GM12872 (cell line): ENCODE measurements at regions not wholly inside any gene's neighbourhood (a gene's known extent, or its start where the extent isn't known, plus 50 kb on each side); places are given as distances from the start of the nearest gene placed in this dataset.

Experiments used
- CTCF ChIP-seq: IDR thresholded peaks from 3 replicates; pipeline ENCODE4 v1.5.1; 2011; ENCODE audit warnings: low read depth, mild to moderate bottlenecking, low read length, moderate library complexity; ENCODE audit not compliant: insufficient read depth

- TF ChIP-seq CTCF: no peak
Observed at GRCh38 chr9:117649126-117649525, 55.1 kb upstream of the TLR4 start.

- no peak for TF ChIP-seq CTCF
Observed at GRCh38 chr9:117644932-117645636, 59.1 kb upstream of the TLR4 start.

GRCh38 chr9:117644133-117644931, 59.9 kb upstream of the TLR4 start:
- TF ChIP-seq CTCF: peak; percentile 94

- no peak for TF ChIP-seq CTCF
Observed at GRCh38 chr9:117643288-117643654, 60.9 kb upstream of the TLR4 start.

- no peak for TF ChIP-seq CTCF
Observed at GRCh38 chr9:117636681-117637080, 67.5 kb upstream of the TLR4 start.

- no peak for TF ChIP-seq CTCF
Observed at GRCh38 chr9:117625154-117625553, 79.0 kb upstream of the TLR4 start.

- no peak for TF ChIP-seq CTCF
Observed at GRCh38 chr9:117624106-117624505, 80.1 kb upstream of the TLR4 start.
